ENCODE measurements at regions not wholly inside any gene's neighbourhood (a gene's known extent, or its start where the extent isn't known, plus 50 kb on each side); places are given as distances from the start of the nearest gene placed in this dataset.
"Not testable (repeated sequence)": the region's sequence is repeated elsewhere in the genome, so short reads cannot be mapped to it uniquely, and the experiment has no call there.

GRCh38 chr6:1445650-1446330 is 56.4 kb downstream of the FOXF2 start:
- no peaks in the 10 kb centered on the region for H3K9me3 ChIP-seq
- H3K4me1 ChIP-seq, result no peaks in the 10 kb centered on the region
- no peak overlapping the region for H3K4me3 ChIP-seq (ENCODE audit: low read depth, low read length)
- H3K27me3 ChIP-seq, result peaks cover 7% of the 10 kb centered on the region
- no peaks in the 10 kb centered on the region for H3K36me3 ChIP-seq
- no peak for TF ChIP-seq CTCF (IDR thresholded peaks at IDR 0.05; ENCODE audit: low read depth, low read length)
- no peak for DNase-seq

GRCh38 chr6:1449896-1450295 is 60.5 kb downstream of the FOXF2 start:
- TF ChIP-seq CTCF (IDR thresholded peaks at IDR 0.05; ENCODE audit: low read depth, low read length), result no peak
- Histone ChIP-seq H3K9me3 (no peaks in the 10 kb centered on the region), H3K27me3 (peaks cover 17% of the 10 kb centered on the region), H3K4me3 (ENCODE audit: low read depth, low read length) (no peak overlapping the region), H3K36me3 (no peaks in the 10 kb centered on the region), H3K4me1 (no peaks in the 10 kb centered on the region)
- no peak for DNase-seq

- Histone ChIP-seq H3K36me3 (no peaks in the 10 kb centered on the region), H3K4me1 (no peaks in the 10 kb centered on the region), H3K9me3 (no peaks in the 10 kb centered on the region), H3K27me3 (peaks cover 10% of the 10 kb centered on the region), H3K4me3 (ENCODE audit: low read depth, low read length) (no peak overlapping the region)
- no peak for TF ChIP-seq CTCF (IDR thresholded peaks at IDR 0.05; ENCODE audit: low read depth, low read length)
- no peak for DNase-seq
Observed at GRCh38 chr6:1453024-1453423, 63.6 kb downstream of the FOXF2 start.

GRCh38 chr6:1456816-1457215 is 67.4 kb downstream of the FOXF2 start:
- not testable (repeated sequence) for DNase-seq; H3K4me1 ChIP-seq; H3K9me3 ChIP-seq; H3K36me3 ChIP-seq; H3K4me3 ChIP-seq (ENCODE audit: low read depth, low read length)
- peaks cover 17% of the 10 kb centered on the region for H3K27me3 ChIP-seq

- TF ChIP-seq CTCF (IDR thresholded peaks at IDR 0.05; ENCODE audit: low read depth, low read length), result no peak
- no peak for DNase-seq
- Histone ChIP-seq H3K27me3 (peaks cover 26% of the 10 kb centered on the region), H3K4me3 (ENCODE audit: low read depth, low read length) (no peak overlapping the region), H3K4me1 (no peaks in the 10 kb centered on the region), H3K9me3 (no peaks in the 10 kb centered on the region), H3K36me3 (no peaks in the 10 kb centered on the region)
Observed at GRCh38 chr6:1461207-1461606, 71.8 kb downstream of the FOXF2 start.

GRCh38 chr6:1461736-1462135 is 72.4 kb downstream of the FOXF2 start:
- no peak overlapping the region for H3K4me3 ChIP-seq (ENCODE audit: low read depth, low read length)
- H3K9me3 ChIP-seq, result no peaks in the 10 kb centered on the region

More at GRCh38 chr6:1461736-1462135, 72.4 kb downstream of the FOXF2 start:
- DNase-seq, result no peak
- peaks cover 26% of the 10 kb centered on the region for H3K27me3 ChIP-seq
- no peaks in the 10 kb centered on the region for H3K36me3 ChIP-seq
- H3K4me1 ChIP-seq, result no peaks in the 10 kb centered on the region
- no peak for TF ChIP-seq CTCF (IDR thresholded peaks at IDR 0.05; ENCODE audit: low read depth, low read length)

Measured in BE2C (cell line).